GM12878 (cell line): ENCODE measurements at regions not wholly inside any gene's neighbourhood (a gene's known extent, or its start where the extent isn't known, plus 50 kb on each side); places are given as distances from the start of the nearest gene placed in this dataset.

Experiments
- ATAC-seq: fragments of 200-7000 bp; cut with Tn5 transposase; 3 replicates; pipeline ENCODE4 v1.9.1; 2020; ENCODE audit warnings: mild to moderate bottlenecking, moderate library complexity
- BruUV-seq: library from RNA; stranded (reverse); fragments of 400-500 nt; replicated peaks from 2 replicates; lab custom pipeline; 2021; lab: Mats Ljungman, UMichigan
- CTCF ChIA-PET: fragments of 300-600 bp; sonication (Branson Sonifier 250); formaldehyde crosslinking; extraction: SDS; loops from one replicate; lab custom pipeline; 2021; ENCODE audit warnings: inconsistent platforms; lab: Yijun Ruan, JAX
- POLR2A ChIA-PET: fragments of 350-600 bp; formaldehyde crosslinking; extraction: SDS; loops from one replicate; lab custom pipeline; 2021; ENCODE audit warnings: inconsistent platforms; lab: Charles Lee
- RAD21 ChIA-PET: fragments of 300-600 bp; sonication (Branson Sonifier 250); formaldehyde crosslinking; loops from one replicate; lab custom pipeline; 2023; ENCODE audit warnings: antibody characterized with exemption; ENCODE audit not compliant: unreplicated experiment; lab: Charles Lee
- SMC1A ChIA-PET: fragments of 300-600 bp; sonication (Branson Sonifier 250); formaldehyde crosslinking; loops from one replicate; lab custom pipeline; 2023; ENCODE audit not compliant: unreplicated experiment, uncharacterized antibody; lab: Charles Lee
- DNase-seq: peaks from one replicate; pipeline ENCODE4 v3.0.0-alpha.2; 2011; ENCODE audit warnings: low read depth, low spot score
- FAIRE-seq: peaks from 3 replicates; lab custom pipeline; 2011; peaks lifted over from hg19 to GRCh38; lab: Jason Lieb, UNC
- H2AFZ ChIP-seq: 2 replicates; pipeline ENCODE4 v1.6.0; 2011; ENCODE audit warnings: low read depth, low read length, control low read depth; ENCODE audit not compliant: control insufficient read depth
- H3K27ac ChIP-seq: 2 replicates; pipeline ENCODE4 v1.5.1; 2011; ENCODE audit warnings: control low read depth; ENCODE audit not compliant: control insufficient read depth, insufficient read depth
- H3K27me3 ChIP-seq, 2 experiments: replicated peaks in 1 of 2; 2 replicates each; pipeline versions ENCODE4 v1.6.0 to v1.6.1; 2011; ENCODE audit warnings: low read length in 1 of 2; ENCODE audit not compliant: control insufficient read depth in 2 of 2, insufficient read depth in 2 of 2
- H3K36me3 ChIP-seq, 2 experiments: 2 replicates each; pipeline ENCODE4 v1.5.1; 2011; ENCODE audit warnings: low read length in 1 of 2; ENCODE audit not compliant: control insufficient read depth in 2 of 2, insufficient read depth in 2 of 2
- H3K4me1 ChIP-seq: 2 replicates; pipeline ENCODE4 v1.6.1; 2011; ENCODE audit warnings: mild to moderate bottlenecking, low read length, moderate library complexity, mixed read lengths; ENCODE audit not compliant: control insufficient read depth, insufficient read depth
- H3K4me2 ChIP-seq: 2 replicates; pipeline ENCODE4 v1.6.0; 2011; ENCODE audit warnings: control low read depth; ENCODE audit not compliant: control insufficient read depth, insufficient read depth
- H3K4me3 ChIP-seq: fragments of 200-600 bp; sonication (generic); 2 replicates; pipeline ENCODE4 v1.5.1; 2016
- H3K79me2 ChIP-seq: 2 replicates; pipeline ENCODE4 v1.6.0; 2011; ENCODE audit warnings: low read length; ENCODE audit not compliant: control insufficient read depth, insufficient read depth
- H3K9ac ChIP-seq: 2 replicates; pipeline ENCODE4 v1.8.0; 2011; ENCODE audit warnings: low read length, control low read depth, mixed read lengths; ENCODE audit not compliant: control insufficient read depth, insufficient read depth
- H3K9me3 ChIP-seq: replicated peaks from 3 replicates; pipeline ENCODE4 v1.5.1; 2011; ENCODE audit warnings: mild to moderate bottlenecking, low read length; ENCODE audit not compliant: control insufficient read depth, insufficient read depth
- H4K20me1 ChIP-seq: 2 replicates; pipeline ENCODE4 v1.6.0; 2011; ENCODE audit not compliant: control insufficient read depth, insufficient read depth
- BMI1 ChIP-seq: fragments of 450-650 bp; IDR thresholded peaks from 2 replicates; pipeline ENCODE4 v1.6.1; 2016; ENCODE audit warnings: mild to moderate bottlenecking, moderate library complexity, borderline replicate concordance
- CHD2 ChIP-seq: IDR thresholded peaks from 2 replicates; pipeline ENCODE4 v1.6.1; 2011; ENCODE audit warnings: low read depth, low read length, improper control_type of control experiment, borderline replicate concordance
- MEF2A ChIP-seq: IDR thresholded peaks from 2 replicates; pipeline ENCODE4 v1.6.1; 2011; ENCODE audit warnings: low read depth, mild to moderate bottlenecking, low read length, moderate library complexity; ENCODE audit not compliant: insufficient read depth
- MEF2B ChIP-seq: fragments of 450-650 bp; IDR thresholded peaks from 2 replicates; pipeline ENCODE4 v1.6.1; 2018; ENCODE audit warnings: mild to moderate bottlenecking, moderate library complexity; ENCODE audit not compliant: partially characterized antibody, poor library complexity, severe bottlenecking
- NFIC ChIP-seq: IDR thresholded peaks from 2 replicates; pipeline ENCODE4 v1.6.1; 2012; ENCODE audit warnings: low read depth, mild to moderate bottlenecking, inconsistent platforms, low read length, moderate library complexity
- NR2C1 ChIP-seq: fragments of 450-650 bp; IDR thresholded peaks from 2 replicates; pipeline ENCODE4 v1.6.1; 2017; ENCODE audit warnings: antibody characterized with exemption, mild to moderate bottlenecking, moderate library complexity
- POLR2AphosphoS2 ChIP-seq: IDR thresholded peaks from 2 replicates; pipeline ENCODE4 v1.6.1; 2011; ENCODE audit warnings: low read depth, mild to moderate bottlenecking, low read length, improper control_type of control experiment, moderate library complexity
- POLR2AphosphoS5 ChIP-seq: IDR thresholded peaks from 2 replicates; pipeline ENCODE4 v1.6.1; 2011; ENCODE audit warnings: mild to moderate bottlenecking, low read length, inconsistent platforms
- SP1 ChIP-seq: IDR thresholded peaks from one replicate; pipeline ENCODE4 v1.6.1; 2011; ENCODE audit warnings: low read depth, low read length
- SRF ChIP-seq, 2 experiments: IDR thresholded peaks; 2 replicates each; pipeline ENCODE4 v1.6.1; 2011; ENCODE audit warnings: low read depth in 2 of 2, low read length in 2 of 2, mild to moderate bottlenecking in 1 of 2, moderate library complexity in 1 of 2
- TBL1XR1 ChIP-seq: IDR thresholded peaks from 2 replicates; pipeline ENCODE4 v1.6.1; 2012; ENCODE audit warnings: low read depth, low read length, improper control_type of control experiment
- YY1 ChIP-seq: IDR thresholded peaks from 2 replicates; pipeline ENCODE4 v1.6.1; 2011; ENCODE audit warnings: low read depth, mild to moderate bottlenecking, low read length
- WGBS: methylation state at CpG from one replicate; pipeline ENCODE4 v1.1.6; 2016; ENCODE audit warnings: low lambda C conversion rate; ENCODE audit not compliant: insufficient replicate concordance, insufficient coverage; ENCODE audit errors: missing lambda C conversion rate; 5-methylcytosine and 5-hydroxymethylcytosine counted together
- in situ Hi-C: fragments of 300-500 bp; cut with MboI; formaldehyde crosslinking; loops from 9 replicates; pipeline ENCODE4 v1.14.3; 2018; ENCODE audit warnings: mixed read lengths
- intact Hi-C: fragments of 100-400 bp; cut with micrococcal nuclease; formaldehyde crosslinking; loops from one replicate; pipeline ENCODE4 v1.14.2; 2022; ENCODE audit not compliant: unreplicated experiment
- TF ChIP-seq, protein P1 (sequence below): fragments of 150-350 bp; IDR thresholded peaks from 2 replicates; pipeline ENCODE4 v1.6.1; 2014; ENCODE audit warnings: mild to moderate bottlenecking, low read depth, low read length

DNA sequence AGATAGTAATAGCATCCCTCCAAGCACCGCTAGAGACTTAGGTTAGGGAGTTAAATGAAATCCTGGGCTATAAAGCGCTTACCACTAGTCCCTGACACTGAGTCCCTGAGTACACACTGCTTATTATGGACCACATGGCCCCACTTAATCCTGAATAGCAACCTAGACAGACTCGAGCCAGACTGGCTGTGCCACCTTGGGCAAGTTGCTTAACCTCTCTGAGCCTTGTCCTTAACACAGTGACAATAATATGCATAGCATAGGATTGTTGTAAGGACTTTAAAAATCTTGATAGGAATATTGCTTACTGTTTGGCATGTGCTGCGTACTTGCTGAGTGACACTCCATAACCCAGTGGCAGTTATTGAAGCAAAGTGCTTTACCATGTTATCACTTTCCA, 125.6 kb upstream of the SASH1 start:
- H3K27me3 ChIP-seq = peaks cover 0 to 3% of the 10 kb centered on the region in 2 experiments; a peak in 2 of 4 replicates
- RAD21 ChIA-PET = no interaction called here
- no peaks in the 10 kb centered on the region for H3K9me3 ChIP-seq
- intact Hi-C loops = no loop called here
- no peaks in the 10 kb centered on the region for H3K4me1 ChIP-seq
- in situ Hi-C loops = no loop called here
- no peak overlapping the region for H2AFZ ChIP-seq
- no peak overlapping the region for H3K4me3 ChIP-seq
- 42% methylated on average over 4 of the region's 4 CpGs for WGBS
- no peak for FAIRE-seq
- SMC1A ChIA-PET = no interaction called here
- H3K36me3 ChIP-seq = no peaks in the 10 kb centered on the region
- POLR2A ChIA-PET = no interaction called here
- H3K27ac ChIP-seq = no peak overlapping the region
- no peak for TF ChIP-seq NFIC
- no peak for TF ChIP-seq POLR2AphosphoS5
- no peak for TF ChIP-seq POLR2AphosphoS2
- TF ChIP-seq SRF (IDR thresholded peaks at IDR 0.05; ENCODE audit: low read depth in 2 of 2, low read length in 2 of 2) = no peak
- TF ChIP-seq SP1 = no peak
- no peak for TF ChIP-seq YY1
- no peak for TF ChIP-seq TBL1XR1
- TF ChIP-seq BMI1 = no peak
- TF ChIP-seq, protein P1, sequence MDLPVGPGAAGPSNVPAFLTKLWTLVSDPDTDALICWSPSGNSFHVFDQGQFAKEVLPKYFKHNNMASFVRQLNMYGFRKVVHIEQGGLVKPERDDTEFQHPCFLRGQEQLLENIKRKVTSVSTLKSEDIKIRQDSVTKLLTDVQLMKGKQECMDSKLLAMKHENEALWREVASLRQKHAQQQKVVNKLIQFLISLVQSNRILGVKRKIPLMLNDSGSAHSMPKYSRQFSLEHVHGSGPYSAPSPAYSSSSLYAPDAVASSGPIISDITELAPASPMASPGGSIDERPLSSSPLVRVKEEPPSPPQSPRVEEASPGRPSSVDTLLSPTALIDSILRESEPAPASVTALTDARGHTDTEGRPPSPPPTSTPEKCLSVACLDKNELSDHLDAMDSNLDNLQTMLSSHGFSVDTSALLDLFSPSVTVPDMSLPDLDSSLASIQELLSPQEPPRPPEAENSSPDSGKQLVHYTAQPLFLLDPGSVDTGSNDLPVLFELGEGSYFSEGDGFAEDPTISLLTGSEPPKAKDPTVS = no peak
- TF ChIP-seq MEF2B = no peak
- TF ChIP-seq MEF2A = no peak
- TF ChIP-seq NR2C1 = no peak
- TF ChIP-seq CHD2 = no peak
- no peak overlapping the region for H3K4me2 ChIP-seq
- DNase-seq = no peak
- H3K9ac ChIP-seq = no peak overlapping the region
- BruUV-seq = no TSS peak
- no peaks in the 10 kb centered on the region for H4K20me1 ChIP-seq
- no peak for ATAC-seq
- CTCF ChIA-PET = no interaction called here
- H3K79me2 ChIP-seq = no peaks in the 10 kb centered on the region
